ENCODE measurements at regions not wholly inside any gene's neighbourhood (a gene's known extent, or its start where the extent isn't known, plus 50 kb on each side); places are given as distances from the start of the nearest gene placed in this dataset.
"Not testable (repeated sequence)": the region's sequence is repeated elsewhere in the genome, so short reads cannot be mapped to it uniquely, and the experiment has no call there.

- H3K27me3 ChIP-seq = no peaks in the 10 kb centered on the region
- no peak for DNase-seq
- WGBS, 2 donors = 76 to 88% methylated on average over 4 of the region's 4 CpGs
- TF ChIP-seq EP300 (IDR thresholded peaks at IDR 0.05) (no peak), POLR2AphosphoS5 (IDR thresholded peaks at IDR 0.05) (no peak), CTCF (IDR thresholded peaks at IDR 0.05) (no peak)
- H3K4me1 ChIP-seq = no peaks in the 10 kb centered on the region
- H3K9me3 ChIP-seq = no peaks in the 10 kb centered on the region
- H3K36me3 ChIP-seq = no peaks in the 10 kb centered on the region
- no peak overlapping the region for H3K27ac ChIP-seq
- no peak overlapping the region for H3K4me3 ChIP-seq
- intact Hi-C loops (cut with DNase I) = no loop called here
Measured at GRCh38 chr4:60422439-60422838, 777.7 kb upstream of the ADGRL3 start.

GRCh38 chr4:60423573-60424184, 776.4 kb upstream of the ADGRL3 start:
- H3K9me3 ChIP-seq = not testable (repeated sequence)

GRCh38 chr4:60432911-60433310, 767.2 kb upstream of the ADGRL3 start:
- no peak for TF ChIP-seq POLR2A (IDR thresholded peaks at IDR 0.05)
- no peak for TF ChIP-seq POLR2AphosphoS5 (IDR thresholded peaks at IDR 0.05)
- no peak for TF ChIP-seq EP300 (IDR thresholded peaks at IDR 0.05)
- TF ChIP-seq CTCF (IDR thresholded peaks at IDR 0.05) = no peak
- H3K9me3 ChIP-seq = peaks cover 0 to under 1% (median 0%) of the 10 kb centered on the region in 4 donors
- WGBS, 2 donors = 74 to 75% methylated on average over 1 of the region's 1 CpG
- H3K36me3 ChIP-seq = no peaks in the 10 kb centered on the region
- H3K27me3 ChIP-seq = no peaks in the 10 kb centered on the region
- H3K4me1 ChIP-seq = no peaks in the 10 kb centered on the region
- no peak for DNase-seq
- no peak overlapping the region for H3K27ac ChIP-seq
- intact Hi-C loops (cut with DNase I) = no loop called here
- no peak overlapping the region for H3K4me3 ChIP-seq

More at GRCh38 chr4:60423573-60424184, 776.4 kb upstream of the ADGRL3 start:
- DNase-seq; intact Hi-C loops (cut with DNase I); H3K4me1 ChIP-seq; H3K27ac ChIP-seq; H3K27me3 ChIP-seq; H3K36me3 ChIP-seq; H3K4me3 ChIP-seq: not testable (repeated sequence)

- DNase-seq = no peak
- Histone ChIP-seq H3K27ac (no peak overlapping the region), H3K36me3 (no peaks in the 10 kb centered on the region), H3K4me1 (no peaks in the 10 kb centered on the region), H3K27me3 (no peaks in the 10 kb centered on the region), H3K4me3 (no peak overlapping the region), H3K9me3 (peaks cover 0 to 4% (median under 1%) of the 10 kb centered on the region in 4 donors)
- intact Hi-C loops (cut with DNase I) = no loop called here
- TF ChIP-seq POLR2A (IDR thresholded peaks at IDR 0.05) = no peak
- TF ChIP-seq POLR2AphosphoS5 (IDR thresholded peaks at IDR 0.05) = no peak
- TF ChIP-seq EP300 (IDR thresholded peaks at IDR 0.05) = no peak
- no peak for TF ChIP-seq CTCF (IDR thresholded peaks at IDR 0.05)
Measured at GRCh38 chr4:60443068-60443467, 757.1 kb upstream of the ADGRL3 start.

- no peak for TF ChIP-seq POLR2A (IDR thresholded peaks at IDR 0.05)
- no peak for TF ChIP-seq POLR2AphosphoS5 (IDR thresholded peaks at IDR 0.05)
- TF ChIP-seq EP300 (IDR thresholded peaks at IDR 0.05) = no peak
- H3K27ac ChIP-seq = no peak overlapping the region
- H3K36me3 ChIP-seq = no peaks in the 10 kb centered on the region
- H3K27me3 ChIP-seq = no peaks in the 10 kb centered on the region
- H3K4me3 ChIP-seq = no peak overlapping the region
- no peaks in the 10 kb centered on the region for H3K4me1 ChIP-seq
- H3K9me3 ChIP-seq = peaks cover 0 to 4% (median 0%) of the 10 kb centered on the region in 4 donors
- no peak for DNase-seq
- intact Hi-C loops (cut with DNase I) = no loop called here
Measured at GRCh38 chr4:60443796-60444195, 756.3 kb upstream of the ADGRL3 start.

DNA sequence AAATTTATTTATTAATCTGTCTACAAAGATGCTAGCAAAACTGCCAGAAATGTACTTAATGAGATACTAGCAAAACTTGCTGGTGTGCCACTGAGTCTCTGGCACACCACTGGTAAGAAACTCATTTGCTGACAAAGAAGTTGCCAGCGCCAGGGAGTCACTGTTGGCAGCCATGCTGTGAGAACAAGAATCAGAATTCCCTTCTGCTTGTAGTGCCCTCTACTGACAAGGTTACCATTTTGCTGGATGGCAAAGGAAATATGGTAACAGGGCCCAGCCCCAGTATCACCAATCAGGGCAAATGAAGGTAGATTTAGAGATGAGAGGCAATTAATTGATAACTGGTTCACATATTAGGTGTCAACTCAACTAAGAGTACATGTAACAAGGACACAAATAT, 750.1 kb upstream of the ADGRL3 start:
- H3K4me3 ChIP-seq = no peak overlapping the region
- TF ChIP-seq POLR2A (IDR thresholded peaks at IDR 0.05) (no peak), POLR2AphosphoS5 (IDR thresholded peaks at IDR 0.05) (no peak), EP300 (IDR thresholded peaks at IDR 0.05) (no peak), CTCF (IDR thresholded peaks at IDR 0.05) (no peak)
- H3K9me3 ChIP-seq = no peaks in the 10 kb centered on the region
- DNase-seq = no peak
- H3K36me3 ChIP-seq = no peaks in the 10 kb centered on the region
- H3K4me1 ChIP-seq = no peaks in the 10 kb centered on the region
- no peak overlapping the region for H3K27ac ChIP-seq
- no peaks in the 10 kb centered on the region for H3K27me3 ChIP-seq
- intact Hi-C loops (cut with DNase I) = no loop called here
- 88 to 94% methylated on average over 1 of the region's 1 CpG for WGBS, 2 donors

Measured in sigmoid colon (tissue), 6 donors.